Activated T-cell treated with anti-CD3 and anti-CD28 coated beads, Interleukin-2, amount 50 U/mL, for 48 hours (primary cell): ENCODE measurements at regions not wholly inside any gene's neighbourhood (a gene's known extent, or its start where the extent isn't known, plus 50 kb on each side); places are given as distances from the start of the nearest gene placed in this dataset.
"Not testable (repeated sequence)": the region's sequence is repeated elsewhere in the genome, so short reads cannot be mapped to it uniquely, and the experiment has no call there.

ENCODE experiments used
- DNase-seq, 2 experiments: peaks; one replicate each; pipeline ENCODE4 v3.0.0-alpha.2; 2020

DNA sequence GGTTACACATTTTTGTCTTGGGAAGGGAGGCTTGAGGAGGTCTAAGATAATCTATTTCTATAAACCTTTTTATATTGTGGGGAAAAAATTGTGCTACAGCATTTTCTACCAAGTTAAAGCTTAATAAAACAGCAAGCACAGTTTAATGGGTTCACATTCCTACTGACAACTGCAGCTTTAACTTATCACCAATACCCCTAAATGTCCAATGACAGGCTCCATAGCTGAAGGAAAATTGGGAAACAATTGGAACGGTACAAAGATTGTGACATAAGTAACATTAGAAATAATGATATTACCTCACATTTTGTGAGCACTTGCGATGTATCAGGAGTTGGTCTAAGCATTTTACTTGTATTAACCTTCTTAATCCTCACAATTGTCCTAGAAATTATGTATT, 79.5 kb upstream of the HAPLN1 start:
- no peak for DNase-seq

DNA sequence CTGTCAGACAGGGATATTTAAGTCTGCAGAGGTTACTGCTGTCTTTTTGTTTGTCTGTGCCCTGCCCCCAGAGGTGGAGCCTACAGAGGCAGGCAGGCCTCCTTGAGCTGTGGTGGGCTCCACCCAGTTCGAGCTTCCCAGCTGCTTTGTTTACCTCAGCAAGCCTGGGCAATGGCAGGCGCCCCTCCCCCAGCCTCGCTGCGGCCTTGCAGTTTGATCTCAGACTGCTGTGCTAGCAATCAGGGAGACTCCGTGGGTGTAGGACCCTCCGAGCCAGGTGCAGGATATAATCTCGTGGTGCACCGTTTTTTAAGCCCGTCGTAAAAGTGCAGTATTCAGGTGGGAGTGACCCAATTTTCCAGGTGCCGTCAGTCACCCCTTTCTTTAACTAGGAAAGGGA, 78.4 kb upstream of the HAPLN1 start:
- DNase-seq = not testable (repeated sequence)

DNA sequence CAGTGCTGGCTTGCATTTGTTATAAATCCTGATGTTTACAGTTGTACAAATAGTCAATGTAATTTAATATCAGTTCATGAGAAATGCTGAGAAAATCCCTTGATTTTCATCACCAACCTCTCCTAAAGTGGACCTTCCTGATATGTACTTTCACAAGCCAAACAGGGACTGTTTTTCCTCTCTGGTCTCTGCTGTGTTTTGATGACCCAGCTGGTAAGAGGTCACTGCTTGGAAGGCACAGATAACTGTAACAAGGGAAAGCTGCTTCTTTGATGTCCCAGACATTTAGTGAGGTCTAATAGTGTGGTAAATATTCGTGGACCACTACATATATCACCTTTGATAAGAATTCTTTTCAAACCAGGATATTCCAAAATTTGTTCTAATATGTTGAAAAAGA, 68.7 kb upstream of the HAPLN1 start:
- no peak for DNase-seq

DNA sequence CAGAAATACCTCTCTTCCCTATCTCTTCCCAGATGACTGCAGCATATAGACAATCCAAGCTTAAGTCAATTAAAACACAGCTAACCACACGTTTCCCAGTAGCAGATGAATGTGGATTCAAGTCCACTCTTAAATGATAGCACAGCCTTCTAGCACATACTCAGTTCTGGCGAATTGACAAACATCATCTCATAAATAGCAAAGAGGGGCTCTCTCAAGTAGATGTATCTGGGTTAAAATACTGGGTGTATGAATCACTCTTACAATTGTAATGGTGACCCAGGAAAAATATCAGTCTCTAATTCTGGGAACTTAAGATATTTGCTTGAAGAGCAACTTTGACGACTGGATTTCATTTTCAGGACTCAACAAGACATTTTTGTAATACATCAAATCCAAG, 67.0 kb upstream of the HAPLN1 start:
- no peak for DNase-seq

DNA sequence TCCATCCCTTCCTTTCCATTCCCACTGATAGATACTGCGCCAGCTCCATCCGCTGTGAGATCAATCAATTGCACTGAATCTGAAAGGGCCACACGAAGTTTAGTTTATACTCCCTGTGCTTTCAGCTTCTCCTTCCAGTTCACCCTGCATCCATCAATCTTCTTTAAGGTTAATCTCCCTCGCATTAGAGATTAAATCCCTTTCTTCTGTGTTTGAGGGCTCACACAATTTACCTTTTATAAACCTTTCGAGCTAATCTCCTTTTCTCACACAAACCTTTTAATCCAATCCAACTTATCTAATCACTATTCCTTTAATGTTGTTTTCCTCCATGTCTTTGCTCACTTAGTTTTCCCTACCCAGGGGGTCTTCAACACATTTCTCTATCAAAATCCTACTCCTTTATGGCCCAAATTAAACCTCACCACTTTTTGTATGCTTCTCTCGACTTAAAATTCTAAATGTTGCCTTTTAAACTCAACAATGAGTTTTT, 64.6 kb upstream of the HAPLN1 start:
- no peak for DNase-seq

DNA sequence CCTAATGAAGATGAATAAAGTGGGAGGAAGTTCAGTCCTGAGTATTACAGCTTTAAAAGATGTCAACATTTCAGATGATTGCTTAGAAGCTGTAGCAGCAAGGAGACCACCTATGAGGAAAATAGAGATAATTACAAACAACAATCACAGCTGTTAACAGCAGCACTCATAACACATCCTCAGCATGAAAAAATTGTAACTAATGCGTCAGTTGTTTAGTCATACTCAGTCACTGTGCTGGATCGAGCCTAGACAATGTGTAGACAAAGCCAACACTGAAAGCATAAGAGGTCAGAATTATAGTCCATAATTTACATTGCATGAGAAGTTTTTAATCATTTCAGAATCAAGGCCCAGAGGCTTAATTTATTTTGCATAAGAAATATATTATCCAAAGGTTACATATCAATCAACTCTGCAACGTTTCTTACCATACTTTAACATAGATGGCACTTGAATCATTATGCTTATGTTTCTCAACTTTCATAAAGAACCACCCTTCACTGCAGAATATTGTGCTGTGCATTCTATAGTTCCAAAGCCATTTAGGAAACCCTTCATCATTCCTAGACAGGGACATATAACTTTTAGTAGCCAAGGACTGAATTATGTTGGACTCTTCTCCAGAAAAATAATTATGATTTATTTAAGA, 60.2 kb upstream of the HAPLN1 start:
- no peak for DNase-seq

DNA sequence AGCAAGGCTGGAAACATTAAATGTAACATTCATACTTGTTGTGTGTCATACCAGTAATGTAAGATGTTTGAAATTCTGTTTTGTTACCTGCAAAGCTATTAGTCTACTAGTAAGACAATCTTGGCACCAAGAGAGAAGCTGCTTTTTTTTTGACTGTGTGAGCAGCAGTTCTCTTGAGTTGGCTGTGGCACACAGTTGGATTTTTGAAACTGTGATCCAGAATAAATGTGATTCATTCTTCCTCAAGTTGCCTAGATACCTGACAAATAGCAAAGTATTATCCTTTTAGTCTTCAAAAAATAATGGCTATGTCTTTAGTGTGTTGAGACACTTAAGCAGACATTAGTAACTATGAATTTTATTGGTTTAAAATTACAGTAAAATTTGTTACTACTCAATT, 57.2 kb upstream of the HAPLN1 start:
- no peak for DNase-seq

DNA sequence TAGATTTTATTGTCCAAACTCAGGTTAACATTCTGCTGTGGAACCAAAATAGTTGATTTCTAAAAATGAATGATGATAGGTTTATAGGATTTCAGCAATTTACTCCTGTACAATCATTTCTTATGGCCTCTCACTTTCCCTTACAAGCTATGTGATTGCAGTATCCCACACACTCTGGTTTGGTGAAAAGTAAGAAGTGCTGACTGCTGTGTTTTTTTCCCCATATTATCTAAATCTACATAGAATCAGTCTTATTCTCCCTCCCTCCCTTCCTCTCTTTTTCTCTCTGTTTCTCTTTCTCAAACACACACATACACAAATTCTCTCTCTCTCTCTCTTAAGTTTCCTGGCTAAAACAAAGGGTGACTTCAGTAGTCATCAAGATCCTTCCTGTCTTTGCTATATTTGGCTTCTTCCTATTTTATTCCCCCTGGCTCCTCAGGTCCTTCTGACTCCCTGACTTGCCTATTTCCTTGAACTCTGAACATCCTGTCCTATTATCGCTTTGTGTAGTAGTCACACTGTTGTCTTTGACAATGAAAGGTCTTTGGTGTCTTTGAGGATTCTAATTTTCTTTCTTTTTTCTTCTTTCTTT, 55.9 kb upstream of the HAPLN1 start:
- DNase-seq = no peak
